Memory B cell (primary cell): ENCODE measurements at regions not wholly inside any gene's neighbourhood (a gene's known extent, or its start where the extent isn't known, plus 50 kb on each side); places are given as distances from the start of the nearest gene placed in this dataset.
A peak's percentile ranks its signal among the peaks of the same experiment; 100 is the strongest.
"Not testable (repeated sequence)": the region's sequence is repeated elsewhere in the genome, so short reads cannot be mapped to it uniquely, and the experiment has no call there.

Source experiments
- ATAC-seq: fragments of 150-1000 bp; cut with Tn5 transposase; 2 replicates; pipeline ENCODE4 v1.10.0; 2021; ENCODE audit warnings: low read depth, mild to moderate bottlenecking, moderate library complexity
- DNase-seq, 2 donors: peaks; one replicate each; pipeline ENCODE4 v3.0.0; 2022; ENCODE audit warnings: low spot score in 2 of 2
- H3K27ac Mint-ChIP-seq: one replicate; pipeline ENCODE4 v1.8.0; 2022; ENCODE audit warnings: mild to moderate bottlenecking, moderate library complexity, mixed read lengths
- H3K27me3 Mint-ChIP-seq: one replicate; pipeline ENCODE4 v1.8.0; 2022; ENCODE audit warnings: mixed read lengths
- H3K36me3 Mint-ChIP-seq: one replicate; pipeline ENCODE4 v1.8.0; 2022; ENCODE audit warnings: mild to moderate bottlenecking, mixed read lengths
- H3K4me1 Mint-ChIP-seq: one replicate; pipeline ENCODE4 v1.8.0; 2022; ENCODE audit warnings: mixed read lengths
- H3K4me3 Mint-ChIP-seq: one replicate; pipeline ENCODE4 v1.8.0; 2022; ENCODE audit warnings: mild to moderate bottlenecking, moderate library complexity, mixed read lengths
- H3K9me3 Mint-ChIP-seq: one replicate; pipeline ENCODE4 v1.8.0; 2022; ENCODE audit warnings: mixed read lengths

DNA sequence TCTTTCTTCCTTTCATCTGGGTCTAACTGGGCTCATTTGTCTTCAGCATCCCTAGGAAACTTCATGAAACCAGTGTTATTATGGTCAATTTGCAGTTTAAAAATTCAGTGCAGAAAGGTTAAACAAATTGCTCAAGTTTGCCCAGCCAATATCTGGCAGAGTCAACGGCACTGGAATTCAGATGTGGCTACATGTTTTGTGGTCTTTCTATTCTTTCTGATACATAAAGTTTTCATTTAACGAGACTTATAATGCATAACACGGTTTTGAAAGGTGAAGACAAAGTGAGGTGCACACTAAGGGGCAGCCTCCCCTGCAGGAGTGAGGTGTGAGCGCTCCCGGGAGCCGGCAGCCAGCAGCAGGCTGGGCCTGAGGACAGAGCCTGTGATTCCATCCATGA is 164.6 kb downstream of the RTP5 start:
- Mint-ChIP-seq H3K36me3 (no peaks in the 10 kb centered on the region), H3K9me3 (no peaks in the 10 kb centered on the region), H3K27me3 (peaks cover 28% of the 10 kb centered on the region), H3K4me3 (no peak overlapping the region), H3K4me1 (peaks cover 17% of the 10 kb centered on the region), H3K27ac (no peak overlapping the region)
- ATAC-seq (no peak), DNase-seq (no peak)

DNA sequence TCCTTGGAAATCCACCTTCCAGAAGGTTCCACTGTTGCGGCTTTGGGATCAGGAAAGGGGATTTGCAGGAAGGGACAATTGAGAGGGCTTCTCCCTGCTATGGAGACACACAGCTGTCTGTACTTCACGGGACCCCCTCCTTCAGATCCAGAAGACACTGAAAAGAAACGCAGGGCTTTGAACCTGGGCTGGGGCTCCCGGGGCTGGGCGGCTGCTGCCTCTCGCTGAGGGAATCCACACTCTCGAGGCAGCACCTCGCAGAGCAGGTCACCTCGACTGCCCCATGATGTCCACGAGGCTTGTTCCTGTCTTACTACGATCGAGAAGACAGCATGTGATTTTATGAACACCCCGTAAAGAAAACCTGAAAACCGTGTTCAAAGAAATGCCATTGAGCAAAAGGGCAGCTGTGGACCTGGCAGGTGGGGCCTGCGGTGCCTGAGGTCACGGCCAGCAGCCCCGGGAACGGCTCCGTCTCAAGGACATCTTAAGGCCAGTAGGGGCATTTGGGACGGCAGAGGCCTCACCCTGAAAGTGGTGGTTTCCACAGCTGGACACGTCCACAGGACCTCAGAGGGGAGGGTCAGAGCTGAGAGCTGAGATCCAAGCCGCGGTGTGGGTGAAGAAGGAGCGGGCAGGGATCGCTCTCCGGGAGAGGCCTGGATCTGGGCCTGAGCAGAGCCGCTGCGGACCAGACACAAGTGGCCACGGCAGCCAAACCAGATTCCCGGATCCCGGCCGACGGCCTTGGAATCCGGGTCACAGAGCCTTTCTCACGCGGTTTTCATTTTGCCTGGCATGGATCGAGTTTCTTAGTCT is 165.7 kb downstream of the RTP5 start:
- H3K4me1 Mint-ChIP-seq: peaks cover 10% of the 10 kb centered on the region
- no peak overlapping the region for H3K4me3 Mint-ChIP-seq
- H3K9me3 Mint-ChIP-seq: no peaks in the 10 kb centered on the region
- H3K27me3 Mint-ChIP-seq: peaks cover 25% of the 10 kb centered on the region
- no peaks in the 10 kb centered on the region for H3K36me3 Mint-ChIP-seq
- H3K27ac Mint-ChIP-seq: no peak overlapping the region
- ATAC-seq: no peak
- no peak for DNase-seq

DNA sequence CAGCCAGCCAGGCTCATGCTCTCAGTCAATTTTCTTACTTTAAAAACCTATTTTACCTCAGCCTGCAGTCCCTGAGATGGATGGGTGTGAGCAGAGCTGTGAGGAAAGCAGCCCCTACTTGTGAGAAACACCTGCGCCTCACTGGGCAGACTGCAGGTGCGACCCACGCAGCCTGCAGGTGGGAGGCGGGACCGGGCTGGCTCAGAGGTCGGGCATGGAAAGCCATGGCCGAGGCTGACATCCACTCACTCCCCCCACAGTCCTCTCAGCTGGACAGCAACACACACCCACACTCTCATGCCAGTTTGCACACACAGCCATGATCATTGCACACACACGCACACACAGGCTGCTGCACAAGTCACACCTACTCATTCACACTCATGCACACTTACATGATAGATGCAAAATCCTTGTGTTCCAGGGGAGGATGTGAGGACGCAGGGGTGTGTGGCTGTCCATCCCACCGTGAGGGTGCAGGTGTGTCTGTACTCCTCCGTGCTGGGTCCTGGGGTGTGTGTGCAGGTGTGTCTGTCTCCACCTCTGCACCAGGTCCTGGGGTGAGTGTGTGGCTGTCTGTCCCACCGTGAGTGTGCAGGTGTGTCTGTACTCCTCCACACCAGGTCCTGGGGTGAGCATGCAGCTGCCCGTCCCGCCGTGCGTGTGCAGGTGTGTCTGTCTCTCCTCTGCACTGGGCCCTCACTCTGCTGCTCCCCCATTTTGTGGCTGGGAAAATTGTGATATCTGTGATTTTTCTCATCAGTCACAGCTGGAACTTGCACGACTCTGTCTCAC is 166.5 kb downstream of the RTP5 start:
- no peak for DNase-seq
- Mint-ChIP-seq H3K4me3 (no peak overlapping the region), H3K9me3 (no peaks in the 10 kb centered on the region), H3K36me3 (no peaks in the 10 kb centered on the region), H3K27me3 (peaks cover 23% of the 10 kb centered on the region), H3K4me1 (peaks cover 7% of the 10 kb centered on the region), H3K27ac (no peak overlapping the region)
- ATAC-seq: no peak

DNA sequence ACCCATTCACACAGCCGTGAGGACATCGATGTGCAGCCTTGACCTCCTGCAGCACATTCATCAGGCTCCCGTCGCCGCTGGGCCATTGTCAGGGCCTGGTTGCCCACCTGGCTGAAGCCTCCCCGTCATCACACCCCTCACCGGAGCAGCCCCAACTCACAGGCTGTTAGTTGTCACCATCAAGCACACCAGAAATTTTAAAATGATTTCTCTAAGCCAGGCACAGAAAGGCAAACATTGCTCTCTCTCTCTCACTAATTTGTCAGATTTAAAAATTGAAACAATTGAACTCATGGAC is 167.1 kb downstream of the RTP5 start:
- ATAC-seq (no peak), DNase-seq (no peak)
- peaks cover 23% of the 10 kb centered on the region for H3K27me3 Mint-ChIP-seq
- H3K27ac Mint-ChIP-seq: no peak overlapping the region
- H3K4me3 Mint-ChIP-seq: no peak overlapping the region
- H3K4me1 Mint-ChIP-seq: peaks cover 3% of the 10 kb centered on the region
- no peaks in the 10 kb centered on the region for H3K36me3 Mint-ChIP-seq
- H3K9me3 Mint-ChIP-seq: no peaks in the 10 kb centered on the region

DNA sequence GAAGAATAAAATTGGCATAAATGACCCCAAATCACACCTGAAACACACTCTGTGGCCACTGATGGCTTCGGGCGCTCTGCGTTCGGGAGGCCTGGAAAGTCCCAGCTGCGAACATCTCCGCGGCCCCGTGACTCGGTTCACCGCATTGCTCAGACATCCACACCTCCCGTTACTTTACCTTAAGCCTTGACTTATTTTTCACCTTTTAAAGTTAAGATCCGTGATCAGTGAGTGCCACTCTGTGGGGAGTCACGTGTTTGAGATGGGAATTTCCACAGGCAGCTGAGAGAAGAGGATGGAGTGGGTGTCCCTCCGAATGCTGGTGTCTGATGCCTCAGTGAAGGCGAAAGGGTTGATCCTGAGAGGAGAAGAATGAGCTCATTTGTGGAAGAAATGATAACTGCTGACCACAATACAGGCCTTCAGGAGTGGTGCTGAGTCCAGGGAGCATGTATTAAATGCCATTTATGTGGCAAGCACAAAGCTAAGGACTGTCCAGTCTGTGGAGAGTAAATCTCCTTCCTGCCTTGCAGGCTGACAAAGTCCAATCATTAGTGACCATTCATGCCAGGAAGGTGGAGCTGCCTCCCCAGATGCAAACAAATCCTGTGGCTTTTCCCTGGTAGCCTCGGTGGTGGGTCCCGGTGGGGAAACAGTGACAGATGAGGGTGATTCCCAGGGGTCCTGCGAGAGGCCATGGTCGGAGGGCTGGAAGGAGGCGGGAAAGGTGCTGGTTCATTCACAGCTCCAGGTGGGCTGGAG is 168.8 kb downstream of the RTP5 start:
- ATAC-seq (no peak), DNase-seq (no peak)
- Mint-ChIP-seq H3K27me3 (peaks cover 21% of the 10 kb centered on the region), H3K4me3 (no peak overlapping the region), H3K36me3 (no peaks in the 10 kb centered on the region), H3K9me3 (peaks cover 2% of the 10 kb centered on the region), H3K4me1 (no peaks in the 10 kb centered on the region), H3K27ac (no peak overlapping the region)

DNA sequence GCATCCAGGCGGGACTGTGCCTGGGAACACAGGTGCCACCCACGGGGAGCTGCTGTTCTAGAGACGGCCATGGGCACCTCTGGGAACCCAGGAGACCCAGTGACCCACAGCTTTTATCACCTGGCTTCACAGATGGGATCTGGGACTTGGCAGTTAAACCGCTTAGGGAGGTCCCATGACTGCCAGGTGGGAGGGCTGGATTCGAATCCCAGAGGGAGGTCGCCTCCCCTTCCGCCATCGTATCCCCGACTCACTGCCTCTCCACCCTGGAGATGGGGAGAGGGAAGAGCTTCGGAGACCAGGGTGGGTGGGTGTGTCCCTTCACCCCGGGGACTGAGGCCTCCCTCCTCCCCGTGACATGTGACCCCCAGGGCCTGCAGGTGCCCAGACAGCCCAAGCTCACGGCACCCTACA is 169.4 kb downstream of the RTP5 start:
- no peak overlapping the region for H3K4me3 Mint-ChIP-seq
- no peaks in the 10 kb centered on the region for H3K4me1 Mint-ChIP-seq
- H3K9me3 Mint-ChIP-seq: peaks cover 2% of the 10 kb centered on the region
- H3K36me3 Mint-ChIP-seq: no peaks in the 10 kb centered on the region
- peaks cover 21% of the 10 kb centered on the region for H3K27me3 Mint-ChIP-seq
- no peak overlapping the region for H3K27ac Mint-ChIP-seq
- no peak for ATAC-seq
- DNase-seq: no peak

DNA sequence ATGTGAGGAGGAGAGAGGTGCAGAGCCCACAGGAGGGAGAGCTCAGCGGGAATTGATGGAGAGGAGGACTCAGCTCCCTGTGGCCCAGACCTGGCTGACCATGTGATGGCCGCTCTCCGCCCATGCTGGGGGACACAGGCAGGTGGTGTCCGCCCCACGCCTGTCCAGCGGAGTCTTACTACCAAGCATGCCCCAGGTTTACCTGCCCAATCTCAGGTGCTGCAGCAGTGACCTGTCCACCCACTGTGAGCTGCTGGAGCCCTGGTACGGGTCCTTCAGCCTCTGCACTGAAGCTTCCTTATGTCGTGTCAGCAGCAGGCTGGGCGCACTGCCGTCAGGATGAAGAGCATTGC is 170.8 kb downstream of the RTP5 start:
- DNase-seq (no peak), ATAC-seq (no peak)
- Mint-ChIP-seq H3K27me3 (peaks cover 21% of the 10 kb centered on the region), H3K27ac (no peak overlapping the region), H3K4me3 (no peak overlapping the region), H3K36me3 (no peaks in the 10 kb centered on the region), H3K4me1 (no peaks in the 10 kb centered on the region), H3K9me3 (peaks cover 2% of the 10 kb centered on the region)

DNA sequence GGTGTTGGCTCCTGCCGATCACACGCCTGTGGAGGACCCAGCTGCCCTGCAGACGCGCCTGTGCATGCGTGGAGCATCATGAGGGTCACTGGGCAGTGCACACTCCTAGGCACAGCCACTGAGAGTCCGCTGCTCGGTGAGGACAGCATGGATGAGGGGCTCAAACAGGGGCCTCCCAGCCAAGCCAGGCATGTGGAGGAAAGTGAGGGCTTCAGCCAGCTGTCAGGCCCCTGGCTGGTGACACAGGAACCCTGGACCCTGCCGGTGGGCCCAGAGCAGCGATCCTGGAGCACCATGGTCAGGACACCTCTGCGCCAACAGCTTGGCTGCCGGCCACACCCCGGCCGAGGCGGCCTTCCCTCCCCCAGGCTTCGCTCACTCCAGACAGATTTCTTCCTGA is 171.2 kb downstream of the RTP5 start:
- no peak for ATAC-seq
- no peaks in the 10 kb centered on the region for H3K36me3 Mint-ChIP-seq

DNA sequence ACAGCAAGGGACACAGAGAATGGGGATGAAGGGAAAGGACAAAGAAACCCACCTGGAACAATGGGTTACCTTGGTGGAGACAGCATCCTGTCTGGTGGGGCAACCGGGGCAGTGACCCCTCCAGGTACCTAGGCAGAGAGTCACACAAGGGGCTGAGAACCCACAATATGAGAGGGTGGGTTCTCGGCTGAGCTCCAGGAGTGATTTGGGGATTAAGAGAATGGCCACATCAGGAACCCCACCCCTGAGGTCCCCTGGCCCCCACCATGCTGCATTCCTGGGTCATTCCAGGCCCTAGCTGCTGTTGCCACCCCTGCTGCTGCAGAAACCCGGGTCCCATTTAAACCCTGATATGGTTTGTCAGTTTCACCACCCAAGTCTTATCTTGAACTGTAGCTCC is 172.3 kb downstream of the RTP5 start:
- Mint-ChIP-seq H3K9me3 (peaks cover 2% of the 10 kb centered on the region), H3K36me3 (peaks cover 2% of the 10 kb centered on the region), H3K4me3 (no peak overlapping the region), H3K4me1 (no peaks in the 10 kb centered on the region), H3K27ac (no peak overlapping the region), H3K27me3 (peaks cover 19% of the 10 kb centered on the region)
- ATAC-seq: no peak
- DNase-seq: no peak

More for the DNA sequence above, 171.2 kb downstream of the RTP5 start:
- H3K4me3 Mint-ChIP-seq: no peak overlapping the region
- peaks cover 21% of the 10 kb centered on the region for H3K27me3 Mint-ChIP-seq
- H3K9me3 Mint-ChIP-seq: peaks cover 2% of the 10 kb centered on the region
- H3K4me1 Mint-ChIP-seq: no peaks in the 10 kb centered on the region
- no peak overlapping the region for H3K27ac Mint-ChIP-seq
- no peak for DNase-seq

DNA sequence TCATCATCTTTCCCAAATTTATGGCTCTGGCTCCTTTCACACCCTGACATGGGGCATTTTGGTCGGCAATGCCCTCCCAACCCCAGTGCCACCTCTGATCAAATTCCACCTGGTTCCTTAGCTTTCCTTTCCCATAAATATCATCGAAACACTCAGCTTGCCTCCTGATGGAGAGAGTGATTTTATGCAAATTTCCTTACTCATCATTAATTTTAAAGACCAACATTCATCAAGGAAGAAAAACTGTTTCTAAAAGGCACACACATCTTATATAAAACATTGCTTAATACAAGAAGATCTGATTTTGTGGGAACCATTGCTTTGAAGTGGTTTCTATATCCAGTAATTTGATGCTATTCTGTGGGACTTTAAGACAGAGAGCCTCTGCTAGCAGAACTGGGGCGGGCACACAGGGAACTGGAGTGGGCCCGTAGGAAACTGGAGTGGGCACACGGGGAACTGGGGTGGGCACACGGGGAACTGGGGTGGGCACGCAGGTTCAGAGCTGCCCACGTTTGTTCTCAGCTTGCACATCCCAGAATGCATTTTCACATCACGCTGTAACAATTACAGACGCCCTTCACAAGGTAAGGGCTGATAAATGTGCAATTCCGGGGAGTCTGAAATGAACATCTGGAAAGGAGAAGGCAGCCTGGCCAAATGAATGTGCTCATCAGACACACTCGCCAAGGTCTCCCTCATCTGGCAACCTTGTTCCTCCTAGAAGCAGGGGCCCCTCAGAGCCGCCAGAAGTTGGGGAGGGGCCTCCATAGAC is 174.2 kb downstream of the RTP5 start:
- Mint-ChIP-seq H3K27ac (no peak overlapping the region), H3K27me3 (peaks cover 12% of the 10 kb centered on the region), H3K9me3 (peaks cover 2% of the 10 kb centered on the region), H3K36me3 (peaks cover 2% of the 10 kb centered on the region), H3K4me3 (no peak overlapping the region), H3K4me1 (no peaks in the 10 kb centered on the region)
- ATAC-seq (no peak), DNase-seq (no peak)

DNA sequence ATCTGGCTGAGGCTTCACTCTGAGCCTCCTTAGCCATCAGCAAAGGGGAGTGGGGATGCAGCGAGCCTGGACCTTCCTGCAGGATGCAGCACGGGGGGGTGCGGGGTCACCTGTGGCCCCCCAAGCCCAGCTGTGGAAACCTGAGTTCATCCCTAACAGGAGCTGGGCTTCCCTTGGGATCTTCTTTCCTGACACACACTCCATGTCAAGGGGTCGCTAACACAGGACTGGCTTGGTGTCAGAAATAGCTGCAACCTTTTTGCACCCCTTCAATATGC is 174.7 kb downstream of the RTP5 start:
- peaks cover 2% of the 10 kb centered on the region for H3K9me3 Mint-ChIP-seq
- H3K36me3 Mint-ChIP-seq: peaks cover 2% of the 10 kb centered on the region
- no peak overlapping the region for H3K27ac Mint-ChIP-seq
- peaks cover 12% of the 10 kb centered on the region for H3K27me3 Mint-ChIP-seq
- no peak for DNase-seq
- no peak for ATAC-seq
- H3K4me1 Mint-ChIP-seq: no peaks in the 10 kb centered on the region
- no peak overlapping the region for H3K4me3 Mint-ChIP-seq

DNA sequence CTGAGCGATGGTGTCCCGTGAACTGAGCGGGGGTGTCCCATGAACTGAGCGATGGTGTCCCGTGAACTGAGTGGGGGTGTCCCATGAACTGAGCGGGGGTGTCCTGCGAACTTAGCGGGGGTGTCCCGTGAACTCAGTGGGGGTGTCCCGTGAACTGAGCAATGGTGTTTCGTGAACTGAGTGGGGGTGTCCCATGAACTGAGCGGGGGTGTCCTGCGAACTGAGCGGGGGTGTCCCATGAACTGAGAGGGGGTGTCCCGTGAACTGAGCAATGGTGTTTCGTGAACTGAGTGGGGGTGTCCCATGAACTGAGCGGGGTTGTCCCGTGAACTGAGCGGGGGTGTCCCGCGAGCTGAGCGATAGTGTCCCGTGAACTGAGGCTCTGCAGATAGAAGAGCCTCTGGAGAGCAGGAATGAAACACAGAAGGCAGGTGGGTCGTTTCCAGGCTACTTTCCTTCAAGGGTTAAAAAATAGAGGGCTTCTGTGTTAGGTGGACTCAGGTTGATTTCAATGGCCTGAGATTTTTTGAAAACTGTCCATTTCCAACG is 176.1 kb downstream of the RTP5 start:
- H3K27ac Mint-ChIP-seq, H3K4me1 Mint-ChIP-seq, H3K9me3 Mint-ChIP-seq, H3K36me3 Mint-ChIP-seq, ATAC-seq, H3K4me3 Mint-ChIP-seq, H3K27me3 Mint-ChIP-seq, DNase-seq: not testable (repeated sequence)

DNA sequence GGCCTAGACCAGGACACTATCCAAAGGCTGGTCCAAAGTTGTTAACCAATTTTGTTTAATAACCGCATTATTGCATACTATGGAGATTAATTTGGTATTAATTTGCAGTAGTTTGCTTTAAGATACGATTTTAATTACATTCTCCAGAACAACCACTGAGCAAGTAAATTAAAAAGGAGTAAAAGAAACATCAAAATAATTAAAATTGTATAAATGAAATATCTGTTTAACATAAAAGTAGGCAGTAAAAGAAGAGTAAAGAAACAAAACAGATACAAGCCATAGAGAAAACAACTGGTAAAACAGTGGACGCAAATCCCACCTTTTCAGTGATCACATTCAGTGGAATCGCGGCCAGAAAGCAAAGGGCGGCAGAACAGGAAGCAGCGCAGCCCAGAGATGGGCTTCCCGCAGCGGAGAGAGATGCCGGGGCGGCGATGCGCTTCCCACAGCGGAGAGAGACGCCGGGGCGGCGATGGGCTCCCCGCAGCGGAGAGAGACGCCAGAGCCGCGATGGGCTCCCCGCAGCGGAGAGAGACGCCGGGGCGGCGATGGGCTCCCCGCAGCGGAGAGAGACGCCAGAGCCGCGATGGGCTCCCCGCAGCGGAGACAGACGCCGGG is 176.8 kb downstream of the RTP5 start:
- Mint-ChIP-seq H3K4me3 (peak overlapping the region; percentile 42), H3K36me3 (peaks cover 2% of the 10 kb centered on the region), H3K27ac (no peak overlapping the region), H3K27me3 (peaks cover 10% of the 10 kb centered on the region), H3K9me3 (peaks cover 2% of the 10 kb centered on the region), H3K4me1 (no peaks in the 10 kb centered on the region)
- ATAC-seq (no peak), DNase-seq (no peak)
